ENCODE measurements at regions not wholly inside any gene's neighbourhood (a gene's known extent, or its start where the extent isn't known, plus 50 kb on each side); places are given as distances from the start of the nearest gene placed in this dataset.
"Not testable (repeated sequence)": the region's sequence is repeated elsewhere in the genome, so short reads cannot be mapped to it uniquely, and the experiment has no call there.

DNA sequence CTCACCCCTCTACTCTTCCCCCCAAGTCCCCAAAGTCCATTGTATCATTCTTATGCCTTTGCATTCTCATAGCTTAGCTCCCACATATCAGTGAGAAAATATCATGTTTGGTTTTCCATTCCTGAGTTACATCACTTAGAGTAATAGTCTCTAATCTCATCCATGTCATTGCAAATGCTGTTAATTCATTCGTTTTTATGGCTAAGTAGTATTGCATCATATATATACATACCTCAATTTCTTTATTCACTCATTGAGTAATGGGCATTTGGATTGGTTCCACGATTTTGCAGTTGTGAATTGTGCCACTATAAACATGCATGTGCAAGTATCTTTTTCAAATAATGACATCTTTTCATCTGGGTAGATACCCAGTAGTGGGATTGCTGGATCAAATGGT, 596.3 kb upstream of the RBFOX1 start:
- not testable (repeated sequence) for TF ChIP-seq POLR2A (IDR thresholded peaks at IDR 0.05; ENCODE audit: extremely low read depth, insufficient read length); CTCF (IDR thresholded peaks at IDR 0.05; ENCODE audit: low read depth, low read length); MYC (IDR thresholded peaks at IDR 0.05; ENCODE audit: low read depth, low read length)
